ENCODE measurements at regions not wholly inside any gene's neighbourhood (a gene's known extent, or its start where the extent isn't known, plus 50 kb on each side); places are given as distances from the start of the nearest gene placed in this dataset.

GRCh38 chr9:85368781-85369180, 373.0 kb downstream of the AGTPBP1 start:
- CTCF ChIA-PET = no interaction called here
- no peaks in the 10 kb centered on the region for H3K4me1 ChIP-seq (ENCODE audit: control insufficient read depth, insufficient read depth, low read length)
- no peaks in the 10 kb centered on the region for H3K36me3 ChIP-seq (ENCODE audit: control insufficient read depth, insufficient read depth, low read length)
- no peak for ATAC-seq
- DNase-seq (ENCODE audit: low read depth, low spot score) = no peak
- no peaks in the 10 kb centered on the region for H3K9me3 ChIP-seq (ENCODE audit: control insufficient read depth, insufficient read depth, low read depth, low read length)
- H3K27me3 ChIP-seq (ENCODE audit: control insufficient read depth, insufficient read depth, low read length) = no peaks in the 10 kb centered on the region
- no peak overlapping the region for H3K4me3 ChIP-seq (ENCODE audit: low read depth in 2 of 2, low read length in 2 of 2)
- no peak for TF ChIP-seq SIN3A (IDR thresholded peaks at IDR 0.05; ENCODE audit: borderline replicate concordance, insufficient read depth, low read depth, low read length)
- TF ChIP-seq POLR2AphosphoS5 (IDR thresholded peaks at IDR 0.05; ENCODE audit: low read depth, low read length) = no peak
- no peak for TF ChIP-seq CTCF (IDR thresholded peaks at IDR 0.05)
- TF ChIP-seq REST (IDR thresholded peaks at IDR 0.05; ENCODE audit: insufficient read depth in 1 of 2, low read depth in 2 of 2, low read length in 1 of 2) = no peak
- intact Hi-C loops (cut with micrococcal nuclease; ENCODE audit: unreplicated experiment) = no loop called here
- POLR2A ChIA-PET = no interaction called here
- BruUV-seq (replicated peaks) = no TSS peak
- H3K27ac ChIP-seq (ENCODE audit: low read length) = no peak overlapping the region
- in situ Hi-C loops (cut with HindIII; ENCODE audit: low pct_unique_long_range_greater_than_20kb, low sequenced_read_pairs) = no loop called here

- no peak for TF ChIP-seq SIN3A (IDR thresholded peaks at IDR 0.05; ENCODE audit: borderline replicate concordance, insufficient read depth, low read depth, low read length)
- no peak for TF ChIP-seq REST (IDR thresholded peaks at IDR 0.05; ENCODE audit: insufficient read depth in 1 of 2, low read depth in 2 of 2, low read length in 1 of 2)
- no peak for TF ChIP-seq POLR2AphosphoS5 (IDR thresholded peaks at IDR 0.05; ENCODE audit: low read depth, low read length)
- TF ChIP-seq TCF7L2 (IDR thresholded peaks at IDR 0.05; ENCODE audit: low read depth, low read length) = no peak
- TF ChIP-seq CTCF (IDR thresholded peaks at IDR 0.05) = no peak
- in situ Hi-C loops (cut with HindIII; ENCODE audit: low pct_unique_long_range_greater_than_20kb, low sequenced_read_pairs) = no loop called here
These were observed 382.6 kb downstream of the AGTPBP1 start for GRCh38 chr9:85359161-85359560.

More at GRCh38 chr9:85359161-85359560, 382.6 kb downstream of the AGTPBP1 start:
- ATAC-seq (no peak), DNase-seq (ENCODE audit: low read depth, low spot score) (no peak)
- intact Hi-C loops (cut with micrococcal nuclease; ENCODE audit: unreplicated experiment) = no loop called here
- H3K27me3 ChIP-seq (ENCODE audit: control insufficient read depth, insufficient read depth, low read length) = no peaks in the 10 kb centered on the region
- BruUV-seq (replicated peaks) = no TSS peak
- no peak overlapping the region for H3K27ac ChIP-seq (ENCODE audit: low read length)
- CTCF ChIA-PET = no interaction called here
- no peaks in the 10 kb centered on the region for H3K36me3 ChIP-seq (ENCODE audit: control insufficient read depth, insufficient read depth, low read length)
- POLR2A ChIA-PET = no interaction called here
- H3K4me1 ChIP-seq (ENCODE audit: control insufficient read depth, insufficient read depth, low read length) = no peaks in the 10 kb centered on the region
- H3K9me3 ChIP-seq (ENCODE audit: control insufficient read depth, insufficient read depth, low read depth, low read length) = no peaks in the 10 kb centered on the region
- H3K4me3 ChIP-seq (ENCODE audit: low read depth in 2 of 2, low read length in 2 of 2) = no peak overlapping the region
